Endothelial cell of umbilical vein (primary cell): ENCODE measurements at regions not wholly inside any gene's neighbourhood (a gene's known extent, or its start where the extent isn't known, plus 50 kb on each side); places are given as distances from the start of the nearest gene placed in this dataset.

ENCODE experiments used
- BruUV-seq: library from RNA; stranded (reverse); fragments of 400-500 nt; replicated peaks from 2 replicates; lab custom pipeline; 2021; lab: Mats Ljungman, UMichigan
- CTCF ChIA-PET: fragments of 300-600, 350-600 bp; sonication (Branson Sonifier 250); formaldehyde crosslinking; loops from one replicate; lab custom pipeline; 2021; ENCODE audit warnings: antibody characterized with exemption, inconsistent platforms; lab: Charles Lee
- POLR2A ChIA-PET: fragments of 300-600, 350-600 bp; sonication (Branson Sonifier 250); formaldehyde crosslinking; loops from one replicate; lab custom pipeline; 2021; ENCODE audit warnings: antibody characterized with exemption, inconsistent platforms; lab: Charles Lee
- DNase-seq: peaks from one replicate; pipeline ENCODE4 v3.0.0-alpha.2; 2011; ENCODE audit warnings: low read depth, low spot score
- FAIRE-seq: peaks from 2 replicates; lab custom pipeline; 2011; peaks lifted over from hg19 to GRCh38; lab: Jason Lieb, UNC
- H2AFZ ChIP-seq: 2 replicates; pipeline ENCODE4 v1.6.0; 2012; ENCODE audit warnings: low read depth, low read length, control low read depth, inconsistent platforms
- H3K27ac ChIP-seq: 2 replicates; pipeline ENCODE4 v1.5.1; 2011; ENCODE audit warnings: low read depth, mild to moderate bottlenecking, control low read depth, low read length, moderate library complexity; ENCODE audit not compliant: insufficient read depth
- H3K27me3 ChIP-seq, 2 experiments: 2 replicates each; pipeline versions ENCODE4 v1.6.0 to v1.6.1; 2011; ENCODE audit warnings: low read length in 2 of 2, mixed read lengths in 1 of 2; ENCODE audit not compliant: control insufficient read depth in 2 of 2, insufficient read depth in 2 of 2
- H3K36me3 ChIP-seq, 2 experiments: 2 replicates in 1 of 2; 3 replicates in 1 of 2; pipeline ENCODE4 v1.5.1; 2011; ENCODE audit warnings: low read length in 2 of 2, mild to moderate bottlenecking in 1 of 2, moderate library complexity in 1 of 2; ENCODE audit not compliant: control insufficient read depth in 2 of 2, insufficient read depth in 2 of 2; ENCODE audit errors: extremely low read depth in 1 of 2
- H3K4me1 ChIP-seq: 3 replicates; pipeline ENCODE4 v1.5.1; 2011; ENCODE audit warnings: mild to moderate bottlenecking, low read length; ENCODE audit not compliant: control insufficient read depth, insufficient read depth; ENCODE audit errors: extremely low read depth
- H3K4me2 ChIP-seq: 2 replicates; pipeline ENCODE4 v1.6.1; 2011; ENCODE audit warnings: low read length, control low read depth, mixed read lengths; ENCODE audit not compliant: insufficient read depth
- H3K4me3 ChIP-seq, 3 experiments: fragments of 200-600 bp in 1 of 3; sonication (generic), shearing (Covaris generic) in 1 of 3; replicated peaks in 1 of 3; 2 replicates each; pipeline ENCODE4 v1.5.1; 2011 to 2016; ENCODE audit warnings: control low read depth in 3 of 3, low read length in 3 of 3, mild to moderate bottlenecking in 2 of 3, inconsistent platforms in 1 of 3, low read depth in 1 of 3, moderate library complexity in 1 of 3; ENCODE audit not compliant: insufficient read depth in 1 of 3
- H3K79me2 ChIP-seq: 2 replicates; pipeline ENCODE4 v1.6.0; 2012; ENCODE audit warnings: low read length, inconsistent platforms; ENCODE audit not compliant: control insufficient read depth, insufficient read depth
- H3K9ac ChIP-seq: replicated peaks from 2 replicates; pipeline ENCODE3; 2011; ENCODE audit warnings: low read length, control low read depth; ENCODE audit not compliant: insufficient read depth; ENCODE audit errors: extremely low read depth
- H3K9me1 ChIP-seq: replicated peaks from 3 replicates; pipeline ENCODE4 v1.6.0; 2011; ENCODE audit warnings: mild to moderate bottlenecking, low read length; ENCODE audit not compliant: control insufficient read depth, insufficient read depth; ENCODE audit errors: extremely low read depth
- H3K9me3 ChIP-seq: replicated peaks from 2 replicates; pipeline ENCODE4 v1.5.1; 2012; ENCODE audit warnings: low read length, inconsistent platforms; ENCODE audit not compliant: control insufficient read depth, insufficient read depth
- H4K20me1 ChIP-seq: replicated peaks from 2 replicates; pipeline ENCODE3; 2011; ENCODE audit warnings: mild to moderate bottlenecking, low read length; ENCODE audit not compliant: control insufficient read depth, insufficient read depth; ENCODE audit errors: extremely low read depth
- CTCF ChIP-seq, 2 donors: IDR thresholded peaks; 1 replicate in 1 of 2; 2 replicates in 1 of 2; pipeline ENCODE4 v1.5.1; 2011; ENCODE audit warnings: low read length in 2 of 2, mild to moderate bottlenecking in 2 of 2, moderate library complexity in 2 of 2, control low read depth in 1 of 2, inconsistent platforms in 1 of 2, low read depth in 1 of 2; ENCODE audit not compliant: insufficient read depth in 1 of 2; ENCODE audit errors: extremely low read depth in 1 of 2
- EZH2 ChIP-seq: IDR thresholded peaks from 2 replicates; pipeline ENCODE4 v1.6.1; 2012; ENCODE audit warnings: borderline replicate concordance, low read depth, mild to moderate bottlenecking, moderate library complexity, low read length, inconsistent platforms; ENCODE audit not compliant: severe bottlenecking
- FOS ChIP-seq: IDR thresholded peaks from 2 replicates; pipeline ENCODE4 v1.6.1; 2011; ENCODE audit warnings: mild to moderate bottlenecking, low read length, moderate library complexity, borderline replicate concordance; ENCODE audit not compliant: insufficient read depth
- GATA2 ChIP-seq: IDR thresholded peaks from 2 replicates; pipeline ENCODE4 v1.7.0; 2011; ENCODE audit warnings: low read depth, mild to moderate bottlenecking, moderate library complexity, mixed read lengths, low read length; ENCODE audit not compliant: insufficient read length, insufficient read depth
- JUN ChIP-seq: IDR thresholded peaks from 2 replicates; pipeline ENCODE4 v1.6.1; 2011; ENCODE audit warnings: borderline replicate concordance, low read depth; ENCODE audit not compliant: insufficient read length, insufficient read depth
- MAX ChIP-seq: IDR thresholded peaks from 2 replicates; pipeline ENCODE4 v1.6.1; 2011; ENCODE audit not compliant: insufficient read depth, insufficient read length
- MYC ChIP-seq: IDR thresholded peaks from one replicate; pipeline ENCODE4 v1.6.1; 2011; ENCODE audit warnings: mild to moderate bottlenecking, low read depth, low read length
- POLR2A ChIP-seq: IDR thresholded peaks from 2 replicates; pipeline ENCODE4 v1.6.1; 2012; ENCODE audit warnings: low read depth, mild to moderate bottlenecking, control low read depth, low read length
- POLR2AphosphoS5 ChIP-seq: IDR thresholded peaks from 2 replicates; pipeline ENCODE4 v1.6.1; 2012; ENCODE audit warnings: low read depth, mild to moderate bottlenecking, control low read depth, low read length, moderate library complexity; ENCODE audit not compliant: insufficient read depth
- dilution Hi-C: fragments of 300-500 bp; cut with MboI; formaldehyde crosslinking; loops from one replicate; pipeline ENCODE4 v1.15.0; 2019; ENCODE audit warnings: low sequenced_read_pairs; ENCODE audit not compliant: extremely low pct_ligation_motif_present
- intact Hi-C: fragments of 100-400 bp; cut with micrococcal nuclease; formaldehyde crosslinking; loops from one replicate; pipeline ENCODE4 v1.10.0; 2022

- Histone ChIP-seq H3K27me3 (peaks cover 0 to 2% of the 10 kb centered on the region in 2 experiments), H3K4me3 (no peak overlapping the region), H2AFZ (no peak overlapping the region), H3K4me1 (no peaks in the 10 kb centered on the region), H4K20me1 (no peaks in the 10 kb centered on the region), H3K36me3 (no peaks in the 10 kb centered on the region), H3K79me2 (no peaks in the 10 kb centered on the region), H3K4me2 (no peak overlapping the region), H3K9me3 (no peaks in the 10 kb centered on the region), H3K27ac (no peak overlapping the region), H3K9ac (no peak overlapping the region), H3K9me1 (no peaks in the 10 kb centered on the region)
- POLR2A ChIA-PET: no interaction called here
- FAIRE-seq (no peak), DNase-seq (no peak)
- TF ChIP-seq GATA2 (no peak), FOS (no peak), POLR2A (no peak)
- CTCF ChIA-PET: no interaction called here
- dilution Hi-C loops: no loop called here
- no TSS peak for BruUV-seq
- intact Hi-C loops: no loop called here
Measured at GRCh38 chr14:94686511-94687160, 74.4 kb downstream of the SERPINA3 start.

- Histone ChIP-seq H3K27ac (no peak overlapping the region), H3K4me2 (no peak overlapping the region), H3K4me1 (no peaks in the 10 kb centered on the region), H3K79me2 (no peaks in the 10 kb centered on the region), H4K20me1 (no peaks in the 10 kb centered on the region), H3K27me3 (peaks cover 0 to 2% of the 10 kb centered on the region in 2 experiments), H3K9ac (no peak overlapping the region), H2AFZ (no peak overlapping the region), H3K4me3 (no peak overlapping the region), H3K9me3 (no peaks in the 10 kb centered on the region), H3K36me3 (no peaks in the 10 kb centered on the region), H3K9me1 (no peaks in the 10 kb centered on the region)
- intact Hi-C loops: no loop called here
- TF ChIP-seq MAX (no peak), JUN (no peak), FOS (no peak), POLR2A (no peak), CTCF (IDR thresholded peaks at IDR 0.05; ENCODE audit: extremely low read depth in 1 of 2, insufficient read depth in 1 of 2, low read depth in 1 of 2, low read length in 2 of 2) (no peak), EZH2 (no peak), POLR2AphosphoS5 (no peak), MYC (no peak), GATA2 (no peak)
- POLR2A ChIA-PET: no interaction called here
- FAIRE-seq (no peak), DNase-seq (no peak)
- dilution Hi-C loops: no loop called here
- BruUV-seq: no TSS peak
- CTCF ChIA-PET: no interaction called here
Measured at GRCh38 chr14:94685681-94686485, 73.7 kb downstream of the SERPINA3 start.
